ENCODE measurements at regions not wholly inside any gene's neighbourhood (a gene's known extent, or its start where the extent isn't known, plus 50 kb on each side); places are given as distances from the start of the nearest gene placed in this dataset.

GRCh38 chr1:60740154-60740553, 342.2 kb upstream of the NFIA start:
- no peak overlapping the region for H3K27ac Mint-ChIP-seq
- H3K9me3 Mint-ChIP-seq, result peaks cover 0 to 2% of the 10 kb centered on the region in 2 donors
- H3K4me1 Mint-ChIP-seq (ENCODE audit: low read depth in 2 of 2), result no peaks in the 10 kb centered on the region
- ATAC-seq (replicated peaks) (no peak), DNase-seq (no peak)
- H3K4me3 Mint-ChIP-seq, result no peak overlapping the region
- no peaks in the 10 kb centered on the region for H3K36me3 Mint-ChIP-seq (ENCODE audit: insufficient read depth)
- no peaks in the 10 kb centered on the region for H3K27me3 Mint-ChIP-seq

GRCh38 chr1:60739729-60740128, 342.6 kb upstream of the NFIA start:
- H3K27ac Mint-ChIP-seq, result no peak overlapping the region
- no peaks in the 10 kb centered on the region for H3K4me1 Mint-ChIP-seq (ENCODE audit: low read depth in 2 of 2)
- ATAC-seq (replicated peaks), result no peak
- H3K27me3 Mint-ChIP-seq, result no peaks in the 10 kb centered on the region
- no peaks in the 10 kb centered on the region for H3K36me3 Mint-ChIP-seq (ENCODE audit: insufficient read depth)
- H3K9me3 Mint-ChIP-seq, result peaks cover 0 to 2% of the 10 kb centered on the region in 2 donors
- H3K4me3 Mint-ChIP-seq, result no peak overlapping the region
- DNase-seq, result no peak

- DNase-seq, result no peak
- H3K36me3 Mint-ChIP-seq (ENCODE audit: insufficient read depth), result no peaks in the 10 kb centered on the region
- H3K27me3 Mint-ChIP-seq, result peaks cover 0 to 7% of the 10 kb centered on the region in 2 donors
- H3K4me1 Mint-ChIP-seq (ENCODE audit: low read depth in 2 of 2), result no peaks in the 10 kb centered on the region
- ATAC-seq (replicated peaks), result no peak
- no peak overlapping the region for H3K4me3 Mint-ChIP-seq
- H3K27ac Mint-ChIP-seq, result no peak overlapping the region
- no peaks in the 10 kb centered on the region for H3K9me3 Mint-ChIP-seq
Observed at GRCh38 chr1:60732977-60733401, 349.4 kb upstream of the NFIA start.

- H3K36me3 Mint-ChIP-seq (ENCODE audit: insufficient read depth), result no peaks in the 10 kb centered on the region
- no peak overlapping the region for H3K27ac Mint-ChIP-seq
- no peaks in the 10 kb centered on the region for H3K4me1 Mint-ChIP-seq (ENCODE audit: low read depth in 2 of 2)
- H3K27me3 Mint-ChIP-seq, result peaks cover 0 to 7% of the 10 kb centered on the region in 2 donors
- H3K4me3 Mint-ChIP-seq, result no peak overlapping the region
- no peak for ATAC-seq (replicated peaks)
- DNase-seq, result no peak
- no peaks in the 10 kb centered on the region for H3K9me3 Mint-ChIP-seq
Observed at GRCh38 chr1:60731321-60731720, 351.0 kb upstream of the NFIA start.

GRCh38 chr1:60727552-60727951, 354.8 kb upstream of the NFIA start:
- DNase-seq (no peak), ATAC-seq (replicated peaks) (no peak)
- Mint-ChIP-seq H3K27ac (no peak overlapping the region), H3K4me3 (no peak overlapping the region), H3K27me3 (peaks cover 0 to 7% of the 10 kb centered on the region in 2 donors), H3K4me1 (ENCODE audit: low read depth in 2 of 2) (no peaks in the 10 kb centered on the region), H3K9me3 (no peaks in the 10 kb centered on the region), H3K36me3 (ENCODE audit: insufficient read depth) (peaks cover 3% of the 10 kb centered on the region)

- no peaks in the 10 kb centered on the region for H3K9me3 Mint-ChIP-seq
- no peaks in the 10 kb centered on the region for H3K27me3 Mint-ChIP-seq
- H3K36me3 Mint-ChIP-seq (ENCODE audit: insufficient read depth), result no peaks in the 10 kb centered on the region
- ATAC-seq (replicated peaks) (no peak), DNase-seq (no peak)
- H3K27ac Mint-ChIP-seq, result no peak overlapping the region
- H3K4me3 Mint-ChIP-seq, result no peak overlapping the region
- no peaks in the 10 kb centered on the region for H3K4me1 Mint-ChIP-seq (ENCODE audit: low read depth in 2 of 2)
Observed at GRCh38 chr1:60716472-60716871, 365.9 kb upstream of the NFIA start.

- ATAC-seq (replicated peaks) (no peak), DNase-seq (no peak)
- Mint-ChIP-seq H3K27ac (no peak overlapping the region), H3K4me3 (no peak overlapping the region), H3K27me3 (no peaks in the 10 kb centered on the region), H3K36me3 (ENCODE audit: insufficient read depth) (no peaks in the 10 kb centered on the region), H3K9me3 (no peaks in the 10 kb centered on the region), H3K4me1 (ENCODE audit: low read depth in 2 of 2) (no peaks in the 10 kb centered on the region)
Observed at GRCh38 chr1:60715970-60716369, 366.4 kb upstream of the NFIA start.

- Mint-ChIP-seq H3K27me3 (peaks cover 0 to 9% of the 10 kb centered on the region in 2 donors), H3K4me3 (no peak overlapping the region), H3K9me3 (no peaks in the 10 kb centered on the region), H3K4me1 (ENCODE audit: low read depth in 2 of 2) (no peaks in the 10 kb centered on the region), H3K27ac (no peak overlapping the region), H3K36me3 (ENCODE audit: insufficient read depth) (no peaks in the 10 kb centered on the region)
- ATAC-seq (replicated peaks) (no peak), DNase-seq (no peak)
Observed at GRCh38 chr1:60709426-60709825, 372.9 kb upstream of the NFIA start.

- DNase-seq (no peak), ATAC-seq (replicated peaks) (no peak)
- H3K4me1 Mint-ChIP-seq (ENCODE audit: low read depth in 2 of 2), result no peaks in the 10 kb centered on the region
- H3K27me3 Mint-ChIP-seq, result peaks cover 0 to 9% of the 10 kb centered on the region in 2 donors
- no peaks in the 10 kb centered on the region for H3K9me3 Mint-ChIP-seq
- no peaks in the 10 kb centered on the region for H3K36me3 Mint-ChIP-seq (ENCODE audit: insufficient read depth)
- H3K4me3 Mint-ChIP-seq, result no peak overlapping the region
- H3K27ac Mint-ChIP-seq, result no peak overlapping the region
Observed at GRCh38 chr1:60705026-60705425, 377.3 kb upstream of the NFIA start.

- ATAC-seq (replicated peaks) (no peak), DNase-seq (no peak)
- peaks cover 0 to 8% of the 10 kb centered on the region in 2 donors for H3K27me3 Mint-ChIP-seq
- no peak overlapping the region for H3K27ac Mint-ChIP-seq
- no peaks in the 10 kb centered on the region for H3K4me1 Mint-ChIP-seq (ENCODE audit: low read depth in 2 of 2)
- H3K9me3 Mint-ChIP-seq, result no peaks in the 10 kb centered on the region
- no peak overlapping the region for H3K4me3 Mint-ChIP-seq
- no peaks in the 10 kb centered on the region for H3K36me3 Mint-ChIP-seq (ENCODE audit: insufficient read depth)
Observed at GRCh38 chr1:60703155-60703554, 379.2 kb upstream of the NFIA start.

- Mint-ChIP-seq H3K27ac (no peak overlapping the region), H3K36me3 (ENCODE audit: insufficient read depth) (no peaks in the 10 kb centered on the region), H3K4me3 (no peak overlapping the region), H3K27me3 (peaks cover 0 to 4% of the 10 kb centered on the region in 2 donors), H3K4me1 (ENCODE audit: low read depth in 2 of 2) (no peaks in the 10 kb centered on the region), H3K9me3 (peaks cover 0 to 2% of the 10 kb centered on the region in 2 donors)
- ATAC-seq (replicated peaks) (no peak), DNase-seq (no peak)
Observed at GRCh38 chr1:60699325-60699724, 383.0 kb upstream of the NFIA start.

- DNase-seq (no peak), ATAC-seq (replicated peaks) (no peak)
- Mint-ChIP-seq H3K36me3 (ENCODE audit: insufficient read depth) (no peaks in the 10 kb centered on the region), H3K4me3 (no peak overlapping the region), H3K27ac (no peak overlapping the region), H3K4me1 (ENCODE audit: low read depth in 2 of 2) (no peaks in the 10 kb centered on the region), H3K27me3 (peaks cover 0 to 4% of the 10 kb centered on the region in 2 donors), H3K9me3 (peaks cover 0 to 2% of the 10 kb centered on the region in 2 donors)
Observed at GRCh38 chr1:60697204-60697994, 385.0 kb upstream of the NFIA start.

GRCh38 chr1:60696512-60696911, 385.8 kb upstream of the NFIA start:
- Mint-ChIP-seq H3K27me3 (peaks cover 0 to 4% of the 10 kb centered on the region in 2 donors), H3K4me1 (ENCODE audit: low read depth in 2 of 2) (no peaks in the 10 kb centered on the region), H3K27ac (no peak overlapping the region), H3K9me3 (peaks cover 0 to 2% of the 10 kb centered on the region in 2 donors), H3K36me3 (ENCODE audit: insufficient read depth) (no peaks in the 10 kb centered on the region), H3K4me3 (no peak overlapping the region)
- DNase-seq (no peak), ATAC-seq (replicated peaks) (no peak)

GRCh38 chr1:60695716-60696171, 386.6 kb upstream of the NFIA start:
- ATAC-seq (replicated peaks) (no peak), DNase-seq (no peak)
- Mint-ChIP-seq H3K27ac (no peak overlapping the region), H3K4me3 (no peak overlapping the region), H3K36me3 (ENCODE audit: insufficient read depth) (no peaks in the 10 kb centered on the region), H3K4me1 (ENCODE audit: low read depth in 2 of 2) (no peaks in the 10 kb centered on the region), H3K9me3 (peaks cover 0 to 2% of the 10 kb centered on the region in 2 donors), H3K27me3 (peaks cover 0 to 4% of the 10 kb centered on the region in 2 donors)
